ENCODE measurements at regions not wholly inside any gene's neighbourhood (a gene's known extent, or its start where the extent isn't known, plus 50 kb on each side); places are given as distances from the start of the nearest gene placed in this dataset.

- no peak for TF ChIP-seq CTCF (CRISPR knock-in tag; IDR thresholded peaks at IDR 0.05)
- no peak for TF ChIP-seq SALL2 (CRISPR knock-in tag; IDR thresholded peaks at IDR 0.05)
- no peak for TF ChIP-seq EZH2 (conservative IDR thresholded peaks at IDR 0.05; ENCODE audit: low read depth, low read length)
- no peak for TF ChIP-seq YY1 (IDR thresholded peaks at IDR 0.05; ENCODE audit: insufficient read depth, insufficient replicate concordance, low read depth, low read length)
- no peak for TF ChIP-seq POLR2AphosphoS2 (IDR thresholded peaks at IDR 0.05; ENCODE audit: low read depth, low read length)
- no peak for TF ChIP-seq SALL1 (CRISPR knock-in tag; IDR thresholded peaks at IDR 0.05)
- TF ChIP-seq SP1 (IDR thresholded peaks at IDR 0.05) = no peak
- TF ChIP-seq SP1 (CRISPR knock-in tag; IDR thresholded peaks at IDR 0.05) = no peak
- TF ChIP-seq ZNF234 (CRISPR knock-in tag; conservative IDR thresholded peaks at IDR 0.05) = no peak
- TF ChIP-seq ZNF552 (CRISPR knock-in tag; IDR thresholded peaks at IDR 0.05; ENCODE audit: borderline replicate concordance) = no peak
- TF ChIP-seq NR2C2 (CRISPR knock-in tag; IDR thresholded peaks at IDR 0.05; ENCODE audit: borderline replicate concordance) = no peak
Observed at GRCh38 chr6:104173668-104174067, 686.1 kb downstream of the HACE1 start.

Data from HepG2 (cell line).